ENCODE measurements at regions not wholly inside any gene's neighbourhood (a gene's known extent, or its start where the extent isn't known, plus 50 kb on each side); places are given as distances from the start of the nearest gene placed in this dataset.
"Not testable (repeated sequence)": the region's sequence is repeated elsewhere in the genome, so short reads cannot be mapped to it uniquely, and the experiment has no call there.

- DNase-seq, result no peak
These were observed 118.0 kb downstream of the RFPL4B start for GRCh38 chr6:112464901-112465665.

- DNase-seq, result no peak
These were observed 119.4 kb downstream of the RFPL4B start for GRCh38 chr6:112466373-112467151.

- DNase-seq, result no peak
These were observed 121.2 kb downstream of the RFPL4B start for GRCh38 chr6:112468359-112468758.

GRCh38 chr6:112469306-112469705, 122.2 kb downstream of the RFPL4B start:
- no peak for DNase-seq

- no peak for DNase-seq
These were observed 123.2 kb downstream of the RFPL4B start for GRCh38 chr6:112470376-112470775.

- no peak for DNase-seq
These were observed 123.8 kb downstream of the RFPL4B start for GRCh38 chr6:112470950-112471349.

GRCh38 chr6:112475083-112475482, 128.0 kb downstream of the RFPL4B start:
- DNase-seq, result no peak

- DNase-seq, result no peak
These were observed 130.0 kb downstream of the RFPL4B start for GRCh38 chr6:112477125-112477524.

GRCh38 chr6:112478036-112478435, 130.9 kb downstream of the RFPL4B start:
- no peak for DNase-seq

- DNase-seq, result not testable (repeated sequence)
These were observed 132.8 kb downstream of the RFPL4B start for GRCh38 chr6:112479975-112480374.

GRCh38 chr6:112480553-112480952, 133.4 kb downstream of the RFPL4B start:
- DNase-seq, result no peak

GRCh38 chr6:112481211-112481610, 134.1 kb downstream of the RFPL4B start:
- DNase-seq, result no peak

GRCh38 chr6:112482373-112482772, 135.2 kb downstream of the RFPL4B start:
- no peak for DNase-seq

GRCh38 chr6:112485120-112485826, 138.1 kb downstream of the RFPL4B start:
- no peak for DNase-seq

GRCh38 chr6:112485827-112486212, 138.7 kb downstream of the RFPL4B start:
- no peak for DNase-seq

- DNase-seq, result no peak
These were observed 139.3 kb downstream of the RFPL4B start for GRCh38 chr6:112486454-112486853.

GRCh38 chr6:112488238-112488637, 141.1 kb downstream of the RFPL4B start:
- DNase-seq, result no peak

- no peak for DNase-seq
These were observed 154.6 kb downstream of the RFPL4B start for GRCh38 chr6:112501705-112502104.

GRCh38 chr6:112502351-112503090, 155.4 kb downstream of the RFPL4B start:
- no peak for DNase-seq

- no peak for DNase-seq
These were observed 156.0 kb downstream of the RFPL4B start for GRCh38 chr6:112503091-112503596.

- DNase-seq, result no peak
These were observed 157.5 kb downstream of the RFPL4B start for GRCh38 chr6:112504621-112505020.

GRCh38 chr6:112511441-112511840, 164.3 kb downstream of the RFPL4B start:
- no peak for DNase-seq

GRCh38 chr6:112513175-112513574, 166.0 kb downstream of the RFPL4B start:
- DNase-seq, result no peak
